ENCODE measurements at regions not wholly inside any gene's neighbourhood (a gene's known extent, or its start where the extent isn't known, plus 50 kb on each side); places are given as distances from the start of the nearest gene placed in this dataset.

- DNase-seq, result no peak
- ATAC-seq, result no peak
- intact Hi-C loops (cut with DNase I), result no loop called here
These were observed 985.1 kb upstream of the SLC35B3 start for GRCh38 chr6:9420316-9421015.

GRCh38 chr6:9417400-9417799, 982.1 kb upstream of the SLC35B3 start:
- intact Hi-C loops (cut with DNase I), result loop anchor here in 1 of 2 donors (10.0 kb wide), 1 partner anchor 713 kb away; no protein-coding TSS in a partner anchor
- ATAC-seq (no peak), DNase-seq (no peak)

DNA sequence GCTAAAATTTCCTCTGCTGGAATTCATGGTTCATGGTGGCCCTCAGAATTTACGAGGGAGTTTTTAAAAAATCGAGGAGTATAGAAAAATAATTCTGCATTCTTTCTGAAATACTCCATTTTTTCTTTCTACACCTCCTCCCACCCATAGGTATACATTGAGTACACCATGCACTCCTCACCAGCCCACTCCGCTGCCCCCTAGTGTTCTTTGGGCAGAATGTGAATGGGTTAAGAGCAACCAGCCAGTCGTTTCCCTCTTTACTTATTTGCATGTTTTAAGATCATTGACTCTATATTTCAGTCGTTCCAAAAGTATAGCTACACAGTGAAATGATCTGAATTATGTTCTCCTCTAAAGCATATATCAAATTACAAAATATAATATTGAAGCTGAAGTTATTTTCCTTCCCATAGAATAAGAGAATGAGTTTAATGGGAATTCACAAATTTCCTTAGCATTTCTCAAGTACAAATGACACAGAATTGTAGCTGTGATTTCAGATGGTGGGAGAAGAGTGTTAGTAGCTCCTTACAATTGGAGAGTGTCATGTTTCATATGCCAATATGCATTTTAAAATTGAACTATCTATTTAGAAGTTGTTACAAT, 977.7 kb upstream of the SLC35B3 start:
- intact Hi-C loops (cut with DNase I), result loop anchor here in 1 of 2 donors (2.0 to 10.0 kb wide), 2 partner anchors 162 to 708 kb away; no protein-coding TSS in a partner anchor
- no peak for DNase-seq

DNA sequence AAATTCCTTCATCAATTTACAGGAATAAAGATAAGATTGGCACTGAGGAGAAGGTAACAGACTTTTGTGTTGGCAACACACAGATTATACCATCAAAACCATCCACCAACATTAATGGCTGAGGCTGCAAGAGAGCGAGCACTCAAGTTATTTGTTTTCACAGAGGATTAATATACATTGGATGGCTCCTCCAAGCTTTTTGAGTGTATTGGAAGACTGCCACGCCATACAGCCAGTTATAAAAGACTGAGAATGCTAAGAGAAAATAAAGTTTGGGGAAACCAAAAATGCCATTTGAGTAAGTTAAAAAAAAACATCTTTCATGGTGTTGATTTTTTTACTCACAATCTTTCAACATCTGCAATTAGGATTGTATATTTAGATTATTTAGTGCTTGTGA, 973.8 kb upstream of the SLC35B3 start:
- intact Hi-C loops (cut with DNase I), result no loop called here
- no peak for ATAC-seq
- no peak for DNase-seq

More for the DNA sequence above, 977.7 kb upstream of the SLC35B3 start:
- peak in 1 of 2 donors; percentile 31 for ATAC-seq

- intact Hi-C loops (cut with DNase I), result no loop called here
These were observed 973.2 kb upstream of the SLC35B3 start for GRCh38 chr6:9408402-9409117.

DNA sequence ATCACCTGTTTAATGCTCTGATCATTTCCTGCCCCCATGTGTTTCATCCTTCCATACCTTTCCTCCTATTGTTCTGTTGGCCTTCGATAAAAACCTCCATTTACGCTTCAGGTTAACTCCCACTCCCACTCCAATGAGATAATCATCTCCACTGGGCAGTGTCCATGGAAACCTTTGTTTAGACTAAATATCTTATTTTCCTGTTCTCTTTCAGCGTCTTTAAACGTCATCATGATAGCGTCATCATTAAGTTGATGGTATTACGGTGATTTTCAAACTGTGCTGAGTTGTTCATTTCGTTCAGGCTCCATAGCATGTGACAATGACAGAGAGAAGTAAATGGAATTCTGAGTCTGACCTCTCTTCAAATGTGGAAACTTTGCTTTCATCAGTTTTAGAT, 970.5 kb upstream of the SLC35B3 start:
- DNase-seq, result no peak
- ATAC-seq, result no peak
- intact Hi-C loops (cut with DNase I), result no loop called here

More at GRCh38 chr6:9408402-9409117, 973.2 kb upstream of the SLC35B3 start:
- DNase-seq (no peak), ATAC-seq (no peak)

DNA sequence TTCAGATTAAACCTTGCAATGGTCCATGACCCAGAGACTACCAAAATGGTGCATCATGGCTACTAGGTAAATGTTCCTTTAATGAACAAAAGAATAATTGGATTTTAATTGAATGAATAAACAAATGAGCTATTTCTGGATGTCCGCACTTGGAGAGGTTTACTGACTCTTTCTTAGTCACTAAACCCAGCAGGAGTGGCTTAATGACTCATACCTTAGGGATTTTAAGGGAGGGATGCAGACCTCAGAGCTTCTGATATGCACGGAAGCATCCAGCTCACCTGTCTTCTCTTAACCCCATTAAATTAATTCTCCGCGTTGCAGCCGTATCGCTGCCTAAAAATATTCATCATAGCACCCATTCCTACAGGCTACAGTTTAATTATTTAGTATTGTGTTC, 970.0 kb upstream of the SLC35B3 start:
- intact Hi-C loops (cut with DNase I), result no loop called here
- ATAC-seq (peak in 1 of 2 donors; percentile 47), DNase-seq (no peak)

- ATAC-seq (no peak), DNase-seq (no peak)
- intact Hi-C loops (cut with DNase I), result no loop called here
These were observed 969.2 kb upstream of the SLC35B3 start for GRCh38 chr6:9404351-9405146.

GRCh38 chr6:9403736-9404135, 968.4 kb upstream of the SLC35B3 start:
- DNase-seq (no peak), ATAC-seq (no peak)
- intact Hi-C loops (cut with DNase I), result no loop called here

GRCh38 chr6:9401960-9402359, 966.6 kb upstream of the SLC35B3 start:
- intact Hi-C loops (cut with DNase I), result no loop called here
- no peak for DNase-seq
- no peak for ATAC-seq

DNA sequence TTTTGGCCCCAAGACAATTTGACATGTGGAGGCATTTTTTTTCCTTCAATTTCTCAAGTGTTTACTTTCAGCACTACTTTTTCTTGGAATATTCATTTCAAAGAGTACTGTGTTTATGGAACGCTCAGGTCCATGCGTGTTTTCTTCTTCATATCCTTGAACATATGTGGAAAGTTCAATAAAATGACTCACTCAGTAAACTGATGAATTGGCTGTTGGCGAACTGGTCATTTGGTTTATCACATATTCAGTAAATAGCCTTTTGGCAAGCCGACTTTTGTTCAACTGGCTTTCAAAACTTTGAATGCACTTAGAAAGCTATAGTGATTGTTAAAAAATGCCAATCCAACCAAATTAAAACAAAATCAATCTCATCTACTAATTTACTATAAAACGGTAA, 964.6 kb upstream of the SLC35B3 start:
- intact Hi-C loops (cut with DNase I), result no loop called here
- DNase-seq (no peak), ATAC-seq (no peak)

- intact Hi-C loops (cut with DNase I), result no loop called here
- ATAC-seq (peak; percentile 55 to 71), DNase-seq (peak; percentile 47)
These were observed 963.5 kb upstream of the SLC35B3 start for GRCh38 chr6:9398767-9399373.

GRCh38 chr6:9398071-9398766, 962.9 kb upstream of the SLC35B3 start:
- DNase-seq (peak; percentile 64), ATAC-seq (peak; percentile 89 to 98)
- intact Hi-C loops (cut with DNase I), result no loop called here

DNA sequence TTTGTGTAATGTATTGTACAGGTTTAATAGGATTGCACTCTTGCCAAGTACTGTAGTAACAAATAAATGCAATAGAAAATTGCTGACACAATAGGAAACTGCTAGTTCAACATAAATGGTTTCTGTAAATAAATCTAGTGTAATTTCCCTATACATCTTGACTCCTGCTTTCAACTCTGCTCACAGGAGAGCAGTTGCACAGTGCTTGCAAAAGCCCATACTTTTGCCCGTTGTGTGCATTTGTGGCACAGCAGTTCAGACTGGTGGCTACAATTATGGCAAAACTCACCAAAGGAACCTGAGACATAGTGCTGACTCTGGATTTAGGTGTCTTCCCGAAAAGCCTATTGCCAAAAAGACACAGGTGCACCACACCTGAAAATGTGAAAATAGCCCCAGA, 953.3 kb upstream of the SLC35B3 start:
- DNase-seq, result no peak
- intact Hi-C loops (cut with DNase I), result no loop called here
- ATAC-seq, result no peak

DNA sequence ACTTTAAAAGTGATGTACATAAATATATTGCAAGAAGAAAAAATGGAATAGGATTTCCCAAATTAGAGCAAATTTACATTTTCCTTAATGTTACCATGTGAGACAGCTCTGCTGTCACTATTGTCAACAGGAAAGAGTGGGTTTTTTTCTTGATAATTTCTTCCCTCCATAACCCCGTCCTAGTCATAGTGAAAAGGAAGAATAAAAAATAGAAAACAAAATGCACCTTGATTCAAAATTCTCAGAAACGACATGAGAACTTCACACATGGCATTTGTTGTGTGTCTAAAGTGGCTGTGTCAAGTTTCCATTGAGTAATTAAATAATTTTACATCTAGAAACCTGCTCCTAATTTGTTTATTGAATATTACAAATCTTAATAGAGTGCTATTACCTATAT, 945.2 kb upstream of the SLC35B3 start:
- ATAC-seq (no peak), DNase-seq (no peak)
- intact Hi-C loops (cut with DNase I), result no loop called here

DNA sequence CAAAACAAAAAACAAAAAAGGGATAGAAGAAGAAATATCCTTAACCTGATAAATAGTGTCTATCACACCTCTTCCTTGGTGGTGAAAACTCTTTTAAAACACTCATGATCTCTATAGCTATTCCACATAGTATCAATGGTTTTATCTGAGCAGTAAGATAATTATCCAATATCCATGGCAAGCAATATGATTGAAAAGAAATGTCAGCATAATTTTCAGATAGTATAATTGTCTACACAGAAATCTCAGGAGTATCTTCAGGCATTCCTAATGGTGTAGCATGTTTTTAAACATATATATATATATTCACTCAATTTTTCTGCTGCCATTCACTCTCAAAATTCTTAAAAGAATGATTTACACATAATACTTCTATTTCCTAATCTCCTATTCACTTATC, 938.0 kb upstream of the SLC35B3 start:
- intact Hi-C loops (cut with DNase I), result no loop called here
- no peak for DNase-seq

GRCh38 chr6:9370480-9370879, 935.1 kb upstream of the SLC35B3 start:
- DNase-seq (no peak), ATAC-seq (no peak)
- intact Hi-C loops (cut with DNase I), result no loop called here

More for the DNA sequence above, 938.0 kb upstream of the SLC35B3 start:
- ATAC-seq, result no peak

DNA sequence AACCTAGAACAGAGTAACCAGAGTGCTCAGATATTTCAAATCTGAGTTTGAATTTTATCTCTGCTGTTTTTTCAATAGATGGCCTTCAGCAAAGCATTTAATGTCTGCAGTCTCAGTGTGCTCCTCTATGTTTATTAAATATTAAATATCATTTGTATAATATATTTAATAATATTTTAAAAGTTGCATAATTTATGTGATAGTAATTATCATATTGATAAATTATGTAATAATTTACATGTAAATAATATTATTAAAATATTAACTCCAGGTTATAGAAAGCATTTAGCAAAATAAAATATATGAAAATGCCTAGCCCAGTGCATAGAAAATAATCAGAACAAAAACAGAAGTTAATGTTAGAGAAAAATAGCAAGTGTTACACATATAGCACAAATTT, 930.0 kb upstream of the SLC35B3 start:
- DNase-seq (no peak), ATAC-seq (no peak)
- intact Hi-C loops (cut with DNase I), result no loop called here

DNA sequence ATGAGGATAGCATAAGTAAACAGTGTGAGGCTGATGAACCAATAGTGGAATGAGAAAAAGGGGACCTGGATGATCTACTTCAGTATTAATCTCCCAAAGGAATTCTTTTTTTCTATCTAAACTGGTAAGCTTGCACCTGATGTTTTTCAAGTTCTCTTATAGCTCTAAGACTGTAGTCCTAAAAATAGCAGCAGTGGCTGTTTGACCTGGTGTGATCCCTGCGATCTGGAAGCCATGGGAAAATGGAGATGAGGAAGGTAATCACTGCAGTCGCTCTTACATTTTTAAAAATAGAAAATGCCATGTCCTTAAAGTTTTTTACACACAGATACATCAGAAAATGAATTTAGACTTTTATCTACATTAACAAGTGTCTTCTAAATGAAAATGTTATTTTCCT, 926.4 kb upstream of the SLC35B3 start:
- DNase-seq, result no peak
- ATAC-seq, result no peak
- intact Hi-C loops (cut with DNase I), result no loop called here

Measured in left cardiac atrium (tissue), 4 donors.